ENCODE measurements at regions not wholly inside any gene's neighbourhood (a gene's known extent, or its start where the extent isn't known, plus 50 kb on each side); places are given as distances from the start of the nearest gene placed in this dataset.
"Not testable (repeated sequence)": the region's sequence is repeated elsewhere in the genome, so short reads cannot be mapped to it uniquely, and the experiment has no call there.

DNA sequence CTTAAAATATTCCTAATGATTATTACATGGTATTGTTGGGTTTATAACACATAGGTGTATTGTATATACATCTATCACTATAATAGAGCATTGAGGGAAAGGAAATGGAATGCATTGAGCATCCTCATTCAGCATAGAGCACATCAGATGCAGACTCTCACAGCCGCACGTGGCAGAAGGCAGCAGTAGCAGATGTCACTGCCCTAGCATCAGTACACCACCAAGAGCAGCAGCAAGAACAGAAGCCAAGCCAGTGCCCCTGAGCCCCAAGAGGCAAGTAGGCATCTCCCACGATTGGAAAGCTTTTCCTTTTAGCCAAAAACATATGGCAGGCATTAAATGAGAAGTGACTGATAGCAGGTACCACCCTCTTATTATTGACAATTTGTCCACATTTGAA, 510.0 kb downstream of the TNS3 start:
- DNase-seq (ENCODE audit: extremely low spot score, unreplicated experiment), result no peak
- Mint-ChIP-seq H3K27ac (no peak overlapping the region), H3K9me3 (peaks cover 5% of the 10 kb centered on the region), H3K4me3 (no peak overlapping the region), H3K36me3 (no peaks in the 10 kb centered on the region), H3K4me1 (ENCODE audit: unreplicated experiment) (peaks cover 10% of the 10 kb centered on the region), H3K27me3 (no peaks in the 10 kb centered on the region)
- TF ChIP-seq, protein P1, sequence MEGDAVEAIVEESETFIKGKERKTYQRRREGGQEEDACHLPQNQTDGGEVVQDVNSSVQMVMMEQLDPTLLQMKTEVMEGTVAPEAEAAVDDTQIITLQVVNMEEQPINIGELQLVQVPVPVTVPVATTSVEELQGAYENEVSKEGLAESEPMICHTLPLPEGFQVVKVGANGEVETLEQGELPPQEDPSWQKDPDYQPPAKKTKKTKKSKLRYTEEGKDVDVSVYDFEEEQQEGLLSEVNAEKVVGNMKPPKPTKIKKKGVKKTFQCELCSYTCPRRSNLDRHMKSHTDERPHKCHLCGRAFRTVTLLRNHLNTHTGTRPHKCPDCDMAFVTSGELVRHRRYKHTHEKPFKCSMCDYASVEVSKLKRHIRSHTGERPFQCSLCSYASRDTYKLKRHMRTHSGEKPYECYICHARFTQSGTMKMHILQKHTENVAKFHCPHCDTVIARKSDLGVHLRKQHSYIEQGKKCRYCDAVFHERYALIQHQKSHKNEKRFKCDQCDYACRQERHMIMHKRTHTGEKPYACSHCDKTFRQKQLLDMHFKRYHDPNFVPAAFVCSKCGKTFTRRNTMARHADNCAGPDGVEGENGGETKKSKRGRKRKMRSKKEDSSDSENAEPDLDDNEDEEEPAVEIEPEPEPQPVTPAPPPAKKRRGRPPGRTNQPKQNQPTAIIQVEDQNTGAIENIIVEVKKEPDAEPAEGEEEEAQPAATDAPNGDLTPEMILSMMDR (conservative IDR thresholded peaks at IDR 0.05), result no peak

DNA sequence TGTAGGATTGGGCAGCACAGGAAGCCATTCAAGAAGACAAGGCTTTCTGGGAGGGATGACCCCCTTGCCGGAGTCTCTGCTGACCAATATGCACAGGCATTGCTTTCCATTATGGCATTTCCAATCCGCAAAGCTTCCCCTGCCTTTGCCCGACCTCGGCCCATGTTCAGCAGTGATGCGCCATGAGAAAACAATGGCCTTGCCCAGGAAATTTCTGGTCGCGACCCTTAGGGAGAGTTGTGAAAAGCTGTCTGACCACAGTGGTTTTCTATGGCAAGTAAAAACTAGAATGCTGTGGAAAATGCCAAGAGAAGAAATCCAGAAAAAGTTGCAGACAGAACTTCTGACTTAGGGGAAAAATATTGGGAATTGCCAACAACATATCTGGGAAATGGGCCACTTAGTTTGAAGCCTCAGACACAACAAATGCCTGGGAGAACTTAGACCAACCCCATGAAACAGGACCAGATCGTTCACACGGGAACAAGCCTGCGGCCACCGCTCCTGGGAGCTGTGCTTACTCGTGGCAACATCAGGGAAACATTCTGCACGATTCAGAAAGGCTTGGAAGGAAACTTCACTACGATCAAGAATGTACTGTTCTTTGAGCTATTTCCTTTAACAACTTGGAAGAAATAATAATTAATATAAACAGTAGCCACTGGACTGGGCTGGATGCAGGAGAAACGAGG, 512.4 kb downstream of the TNS3 start:
- Mint-ChIP-seq H3K9me3 (peaks cover 18% of the 10 kb centered on the region), H3K36me3 (no peaks in the 10 kb centered on the region), H3K27ac (no peak overlapping the region), H3K4me3 (no peak overlapping the region), H3K27me3 (no peaks in the 10 kb centered on the region), H3K4me1 (ENCODE audit: unreplicated experiment) (peaks cover 2% of the 10 kb centered on the region)
- TF ChIP-seq, protein P1 (conservative IDR thresholded peaks at IDR 0.05), result no peak
- DNase-seq (ENCODE audit: extremely low spot score, unreplicated experiment), result no peak

DNA sequence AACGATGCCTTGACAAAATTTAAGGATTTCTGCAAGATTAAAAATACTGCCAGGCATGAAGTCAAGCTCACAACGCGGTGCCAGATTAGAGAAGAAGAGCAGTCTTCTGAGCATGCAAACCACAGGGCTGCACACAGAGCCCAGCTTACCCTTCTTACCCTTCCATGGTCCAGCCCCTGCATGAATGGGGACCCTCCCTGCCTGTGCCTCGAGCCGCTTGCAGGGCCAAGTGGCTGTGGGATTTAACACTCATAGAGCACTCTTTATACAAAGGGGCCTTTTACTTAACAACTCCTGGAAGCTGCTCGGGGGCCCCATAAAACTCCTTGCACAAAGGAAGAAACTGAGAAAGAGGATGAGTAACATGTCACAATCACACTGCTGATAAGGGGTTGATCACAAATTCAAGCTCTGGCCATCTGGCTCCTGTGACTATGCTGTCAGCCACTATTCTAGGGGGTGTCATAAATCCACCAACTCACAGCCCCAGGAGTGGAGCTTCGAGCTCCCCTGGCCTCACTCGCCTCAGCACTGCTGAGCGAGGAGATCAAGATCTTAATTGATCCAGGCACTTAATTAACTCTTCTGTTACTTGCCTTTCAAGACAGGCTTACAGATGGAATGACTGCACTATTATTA, 514.8 kb downstream of the TNS3 start:
- Mint-ChIP-seq H3K27me3 (peaks cover 3% of the 10 kb centered on the region), H3K4me1 (ENCODE audit: unreplicated experiment) (no peaks in the 10 kb centered on the region), H3K4me3 (no peak overlapping the region), H3K36me3 (no peaks in the 10 kb centered on the region), H3K27ac (no peak overlapping the region), H3K9me3 (peaks cover 18% of the 10 kb centered on the region)
- DNase-seq (ENCODE audit: extremely low spot score, unreplicated experiment), result no peak
- TF ChIP-seq, protein P1 (conservative IDR thresholded peaks at IDR 0.05), result no peak

DNA sequence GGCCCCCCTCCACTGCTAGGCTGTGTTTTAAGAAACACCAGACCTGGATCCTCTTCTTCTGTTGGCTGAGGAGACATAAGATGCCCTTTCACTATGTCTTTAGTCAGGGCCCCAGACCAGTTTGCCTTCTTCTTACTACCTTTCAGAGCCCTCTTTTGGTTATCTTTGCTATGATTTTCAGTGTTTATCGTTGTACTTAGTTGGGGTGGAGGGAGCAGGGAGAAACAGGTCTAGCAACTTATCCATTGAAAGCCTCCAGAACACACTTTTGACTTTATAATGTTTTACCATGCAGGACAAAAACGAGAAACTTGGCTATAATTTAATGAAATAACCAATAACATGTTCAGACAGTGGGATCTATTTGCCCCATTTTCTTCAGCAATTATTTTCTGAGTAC, 525.2 kb downstream of the TNS3 start:
- TF ChIP-seq, protein P1 (conservative IDR thresholded peaks at IDR 0.05), result no peak
- Mint-ChIP-seq H3K4me3 (no peak overlapping the region), H3K27me3 (no peaks in the 10 kb centered on the region), H3K36me3 (peaks cover 3% of the 10 kb centered on the region), H3K9me3 (peaks cover 11% of the 10 kb centered on the region), H3K4me1 (ENCODE audit: unreplicated experiment) (no peaks in the 10 kb centered on the region), H3K27ac (no peak overlapping the region)
- DNase-seq (ENCODE audit: extremely low spot score, unreplicated experiment), result no peak

DNA sequence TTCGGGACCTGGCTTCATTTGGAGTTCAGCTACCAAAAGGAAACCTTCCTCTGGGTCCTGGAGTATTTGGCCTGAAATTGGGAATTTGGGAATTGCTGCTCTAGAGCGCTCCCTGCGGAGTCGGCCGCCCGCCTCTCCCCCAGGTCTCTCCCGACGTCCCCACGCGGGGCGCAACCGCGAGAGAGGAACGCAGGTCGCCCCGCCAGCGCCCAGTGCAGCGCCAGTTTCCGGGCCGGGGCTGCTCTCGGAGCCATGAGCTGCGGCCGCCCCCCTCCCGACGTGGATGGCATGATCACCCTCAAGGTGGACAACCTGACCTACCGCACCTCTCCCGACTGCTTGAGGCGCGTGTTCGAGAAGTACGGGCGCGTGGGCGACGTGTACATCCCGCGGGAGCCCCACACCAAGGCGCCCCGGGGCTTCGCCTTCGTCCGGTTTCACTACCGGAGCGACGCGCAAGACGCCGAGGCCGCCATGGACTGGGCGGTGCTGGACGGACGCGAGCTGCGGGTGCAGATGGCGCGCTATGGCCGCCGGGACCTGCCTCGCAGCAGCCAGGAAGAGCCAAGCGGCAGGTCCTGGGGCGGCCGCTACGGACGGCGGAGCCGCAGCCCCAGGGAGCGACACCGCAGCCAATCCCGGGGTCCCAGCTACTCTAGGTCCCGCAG, 529.2 kb downstream of the TNS3 start:
- H3K27ac Mint-ChIP-seq; DNase-seq (ENCODE audit: extremely low spot score, unreplicated experiment); H3K27me3 Mint-ChIP-seq; H3K4me1 Mint-ChIP-seq (ENCODE audit: unreplicated experiment); H3K4me3 Mint-ChIP-seq; H3K9me3 Mint-ChIP-seq; H3K36me3 Mint-ChIP-seq: not testable (repeated sequence)

DNA sequence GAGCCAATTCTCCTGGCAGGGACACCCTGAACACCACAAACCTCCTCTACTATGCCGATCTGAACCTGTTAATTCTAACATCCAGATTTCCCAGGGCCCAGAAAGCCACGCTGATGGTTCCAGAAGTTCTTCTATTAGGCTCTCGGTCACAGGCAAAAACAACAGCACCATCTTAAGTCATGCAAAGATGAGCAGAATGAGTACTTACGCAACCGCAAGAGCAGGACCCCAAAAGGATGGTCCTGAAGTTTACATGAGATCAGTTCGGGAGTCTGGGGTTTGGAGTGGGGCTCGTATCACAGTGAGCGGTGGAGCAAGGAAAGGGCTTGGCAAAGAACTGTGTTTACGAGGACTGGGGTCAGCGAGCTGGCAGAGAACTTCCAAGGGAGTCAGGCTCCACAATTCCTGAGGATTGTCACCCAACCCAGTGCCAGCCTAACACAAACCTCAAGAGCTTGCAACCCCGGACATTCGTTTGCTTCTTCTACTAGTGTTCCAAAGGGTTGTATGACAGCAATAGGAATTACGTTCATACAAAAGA, 532.6 kb downstream of the TNS3 start:
- Mint-ChIP-seq H3K27me3 (no peaks in the 10 kb centered on the region), H3K9me3 (peaks cover 7% of the 10 kb centered on the region), H3K4me1 (ENCODE audit: unreplicated experiment) (peaks cover 27% of the 10 kb centered on the region), H3K4me3 (no peak overlapping the region), H3K27ac (peak overlapping the region; percentile 24), H3K36me3 (peaks cover 3% of the 10 kb centered on the region)
- DNase-seq (ENCODE audit: extremely low spot score, unreplicated experiment), result no peak
- TF ChIP-seq, protein P1 (conservative IDR thresholded peaks at IDR 0.05), result no peak
